GM12878 (cell line): ENCODE measurements at regions not wholly inside any gene's neighbourhood (a gene's known extent, or its start where the extent isn't known, plus 50 kb on each side); places are given as distances from the start of the nearest gene placed in this dataset.

Experiments
- ATAC-seq: fragments of 200-7000 bp; cut with Tn5 transposase; 3 replicates; pipeline ENCODE4 v1.9.1; 2020; ENCODE audit warnings: mild to moderate bottlenecking, moderate library complexity
- BruUV-seq: library from RNA; stranded (reverse); fragments of 400-500 nt; replicated peaks from 2 replicates; lab custom pipeline; 2021; lab: Mats Ljungman, UMichigan
- CTCF ChIA-PET: fragments of 300-600 bp; sonication (Branson Sonifier 250); formaldehyde crosslinking; extraction: SDS; loops from one replicate; lab custom pipeline; 2021; ENCODE audit warnings: inconsistent platforms; lab: Yijun Ruan, JAX
- POLR2A ChIA-PET: fragments of 350-600 bp; formaldehyde crosslinking; extraction: SDS; loops from one replicate; lab custom pipeline; 2021; ENCODE audit warnings: inconsistent platforms; lab: Charles Lee
- RAD21 ChIA-PET: fragments of 300-600 bp; sonication (Branson Sonifier 250); formaldehyde crosslinking; loops from one replicate; lab custom pipeline; 2023; ENCODE audit warnings: antibody characterized with exemption; ENCODE audit not compliant: unreplicated experiment; lab: Charles Lee
- SMC1A ChIA-PET: fragments of 300-600 bp; sonication (Branson Sonifier 250); formaldehyde crosslinking; loops from one replicate; lab custom pipeline; 2023; ENCODE audit not compliant: unreplicated experiment, uncharacterized antibody; lab: Charles Lee
- DNase-seq: peaks from one replicate; pipeline ENCODE4 v3.0.0-alpha.2; 2011; ENCODE audit warnings: low read depth, low spot score
- FAIRE-seq: peaks from 3 replicates; lab custom pipeline; 2011; peaks lifted over from hg19 to GRCh38; lab: Jason Lieb, UNC
- H2AFZ ChIP-seq: 2 replicates; pipeline ENCODE4 v1.6.0; 2011; ENCODE audit warnings: low read depth, low read length, control low read depth; ENCODE audit not compliant: control insufficient read depth
- H3K27ac ChIP-seq: 2 replicates; pipeline ENCODE4 v1.5.1; 2011; ENCODE audit warnings: control low read depth; ENCODE audit not compliant: control insufficient read depth, insufficient read depth
- H3K27me3 ChIP-seq, 2 experiments: replicated peaks in 1 of 2; 2 replicates each; pipeline versions ENCODE4 v1.6.0 to v1.6.1; 2011; ENCODE audit warnings: low read length in 1 of 2; ENCODE audit not compliant: control insufficient read depth in 2 of 2, insufficient read depth in 2 of 2
- H3K36me3 ChIP-seq, 2 experiments: 2 replicates each; pipeline ENCODE4 v1.5.1; 2011; ENCODE audit warnings: low read length in 1 of 2; ENCODE audit not compliant: control insufficient read depth in 2 of 2, insufficient read depth in 2 of 2
- H3K4me1 ChIP-seq: 2 replicates; pipeline ENCODE4 v1.6.1; 2011; ENCODE audit warnings: mild to moderate bottlenecking, low read length, moderate library complexity, mixed read lengths; ENCODE audit not compliant: control insufficient read depth, insufficient read depth
- H3K4me2 ChIP-seq: 2 replicates; pipeline ENCODE4 v1.6.0; 2011; ENCODE audit warnings: control low read depth; ENCODE audit not compliant: control insufficient read depth, insufficient read depth
- H3K4me3 ChIP-seq: fragments of 200-600 bp; sonication (generic); 2 replicates; pipeline ENCODE4 v1.5.1; 2016
- H3K79me2 ChIP-seq: 2 replicates; pipeline ENCODE4 v1.6.0; 2011; ENCODE audit warnings: low read length; ENCODE audit not compliant: control insufficient read depth, insufficient read depth
- H3K9ac ChIP-seq: 2 replicates; pipeline ENCODE4 v1.8.0; 2011; ENCODE audit warnings: low read length, control low read depth, mixed read lengths; ENCODE audit not compliant: control insufficient read depth, insufficient read depth
- H3K9me3 ChIP-seq: replicated peaks from 3 replicates; pipeline ENCODE4 v1.5.1; 2011; ENCODE audit warnings: mild to moderate bottlenecking, low read length; ENCODE audit not compliant: control insufficient read depth, insufficient read depth
- H4K20me1 ChIP-seq: 2 replicates; pipeline ENCODE4 v1.6.0; 2011; ENCODE audit not compliant: control insufficient read depth, insufficient read depth
- KAT2A ChIP-seq: conservative IDR thresholded peaks from 2 replicates; pipeline ENCODE4 v1.6.1; 2011; ENCODE audit warnings: low read depth, low read length; ENCODE audit not compliant: control insufficient read depth
- ZBED1 ChIP-seq: IDR thresholded peaks from 2 replicates; pipeline ENCODE4 v1.6.1; 2016; ENCODE audit warnings: borderline replicate concordance
- WGBS: methylation state at CpG from one replicate; pipeline ENCODE4 v1.1.6; 2016; ENCODE audit warnings: low lambda C conversion rate; ENCODE audit not compliant: insufficient replicate concordance, insufficient coverage; ENCODE audit errors: missing lambda C conversion rate; 5-methylcytosine and 5-hydroxymethylcytosine counted together
- in situ Hi-C: fragments of 300-500 bp; cut with MboI; formaldehyde crosslinking; loops from 9 replicates; pipeline ENCODE4 v1.14.3; 2018; ENCODE audit warnings: mixed read lengths
- intact Hi-C: fragments of 100-400 bp; cut with micrococcal nuclease; formaldehyde crosslinking; loops from one replicate; pipeline ENCODE4 v1.14.2; 2022; ENCODE audit not compliant: unreplicated experiment
- TF ChIP-seq, protein P1 (sequence below): fragments of 450-650 bp; IDR thresholded peaks from 2 replicates; pipeline ENCODE4 v1.6.1; 2017; ENCODE audit warnings: mild to moderate bottlenecking, moderate library complexity
- TF ChIP-seq, protein P2 (sequence below): fragments of 450-650 bp; IDR thresholded peaks from 2 replicates; pipeline ENCODE4 v1.6.1; 2017; ENCODE audit warnings: antibody characterized with exemption, mild to moderate bottlenecking, moderate library complexity
- TF ChIP-seq, protein P3 (sequence below): fragments of 450-650 bp; IDR thresholded peaks from 2 replicates; pipeline ENCODE4 v1.6.1; 2018; ENCODE audit warnings: mild to moderate bottlenecking, low read depth, moderate library complexity; ENCODE audit not compliant: partially characterized antibody

DNA sequence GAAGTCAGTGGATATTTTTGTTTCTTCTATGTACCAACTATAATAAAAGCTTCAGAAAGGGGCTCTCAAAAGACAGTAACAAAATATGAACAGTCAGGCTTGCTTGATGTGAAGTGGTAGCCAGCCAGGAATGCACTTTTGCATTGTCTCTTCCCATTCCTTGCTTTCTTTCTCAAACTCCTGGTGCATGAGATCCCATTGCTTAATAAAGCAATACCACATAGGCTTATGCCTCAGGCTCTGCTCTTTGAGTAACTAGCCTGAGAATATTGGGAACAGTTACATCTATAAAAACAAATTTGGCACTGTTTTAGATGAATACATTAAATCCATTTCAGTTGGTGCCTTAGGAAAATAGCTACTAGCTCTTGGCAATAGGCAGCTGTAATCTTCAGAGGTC, 62.6 kb upstream of the ST6GAL2 start:
- H4K20me1 ChIP-seq: no peaks in the 10 kb centered on the region
- no peak overlapping the region for H3K4me3 ChIP-seq
- POLR2A ChIA-PET: no interaction called here
- H3K79me2 ChIP-seq: no peaks in the 10 kb centered on the region
- H3K9ac ChIP-seq: no peak overlapping the region
- H2AFZ ChIP-seq: no peak overlapping the region
- BruUV-seq: no TSS peak
- SMC1A ChIA-PET: no interaction called here
- FAIRE-seq (no peak), ATAC-seq (no peak), DNase-seq (no peak)
- H3K4me2 ChIP-seq: no peak overlapping the region
- intact Hi-C loops (no loop called here), in situ Hi-C loops (no loop called here)
- no peak overlapping the region for H3K27ac ChIP-seq
- no peaks in the 10 kb centered on the region for H3K36me3 ChIP-seq
- CTCF ChIA-PET: no interaction called here
- RAD21 ChIA-PET: no interaction called here
- TF ChIP-seq, protein P1, sequence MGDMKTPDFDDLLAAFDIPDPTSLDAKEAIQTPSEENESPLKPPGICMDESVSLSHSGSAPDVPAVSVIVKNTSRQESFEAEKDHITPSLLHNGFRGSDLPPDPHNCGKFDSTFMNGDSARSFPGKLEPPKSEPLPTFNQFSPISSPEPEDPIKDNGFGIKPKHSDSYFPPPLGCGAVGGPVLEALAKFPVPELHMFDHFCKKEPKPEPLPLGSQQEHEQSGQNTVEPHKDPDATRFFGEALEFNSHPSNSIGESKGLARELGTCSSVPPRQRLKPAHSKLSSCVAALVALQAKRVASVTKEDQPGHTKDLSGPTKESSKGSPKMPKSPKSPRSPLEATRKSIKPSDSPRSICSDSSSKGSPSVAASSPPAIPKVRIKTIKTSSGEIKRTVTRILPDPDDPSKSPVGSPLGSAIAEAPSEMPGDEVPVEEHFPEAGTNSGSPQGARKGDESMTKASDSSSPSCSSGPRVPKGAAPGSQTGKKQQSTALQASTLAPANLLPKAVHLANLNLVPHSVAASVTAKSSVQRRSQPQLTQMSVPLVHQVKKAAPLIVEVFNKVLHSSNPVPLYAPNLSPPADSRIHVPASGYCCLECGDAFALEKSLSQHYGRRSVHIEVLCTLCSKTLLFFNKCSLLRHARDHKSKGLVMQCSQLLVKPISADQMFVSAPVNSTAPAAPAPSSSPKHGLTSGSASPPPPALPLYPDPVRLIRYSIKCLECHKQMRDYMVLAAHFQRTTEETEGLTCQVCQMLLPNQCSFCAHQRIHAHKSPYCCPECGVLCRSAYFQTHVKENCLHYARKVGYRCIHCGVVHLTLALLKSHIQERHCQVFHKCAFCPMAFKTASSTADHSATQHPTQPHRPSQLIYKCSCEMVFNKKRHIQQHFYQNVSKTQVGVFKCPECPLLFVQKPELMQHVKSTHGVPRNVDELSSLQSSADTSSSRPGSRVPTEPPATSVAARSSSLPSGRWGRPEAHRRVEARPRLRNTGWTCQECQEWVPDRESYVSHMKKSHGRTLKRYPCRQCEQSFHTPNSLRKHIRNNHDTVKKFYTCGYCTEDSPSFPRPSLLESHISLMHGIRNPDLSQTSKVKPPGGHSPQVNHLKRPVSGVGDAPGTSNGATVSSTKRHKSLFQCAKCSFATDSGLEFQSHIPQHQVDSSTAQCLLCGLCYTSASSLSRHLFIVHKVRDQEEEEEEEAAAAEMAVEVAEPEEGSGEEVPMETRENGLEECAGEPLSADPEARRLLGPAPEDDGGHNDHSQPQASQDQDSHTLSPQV: no peak
- no peak for TF ChIP-seq KAT2A
- H3K27me3 ChIP-seq: no peaks in the 10 kb centered on the region
- no peaks in the 10 kb centered on the region for H3K4me1 ChIP-seq
- H3K9me3 ChIP-seq: no peaks in the 10 kb centered on the region

DNA sequence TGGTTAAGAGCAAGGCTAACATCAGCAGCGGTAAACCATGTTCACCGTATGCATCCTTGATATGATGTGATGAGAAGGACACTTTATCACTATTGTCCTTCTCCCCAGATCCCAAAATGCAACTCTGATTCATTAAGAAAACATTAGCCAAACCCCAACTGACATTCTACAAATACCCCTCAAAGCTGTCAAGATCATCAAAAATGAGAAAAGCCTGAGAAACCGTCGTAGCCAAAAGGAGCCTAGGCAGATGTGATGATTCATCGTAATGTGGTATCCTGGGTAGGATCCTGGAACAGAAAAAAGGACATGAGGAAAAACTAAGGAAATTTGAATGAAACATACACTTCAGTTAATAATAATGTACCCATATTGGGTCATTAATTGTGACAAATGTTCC, 67.3 kb upstream of the ST6GAL2 start:
- Histone ChIP-seq H3K27me3 (no peaks in the 10 kb centered on the region), H3K36me3 (no peaks in the 10 kb centered on the region), H3K9me3 (no peaks in the 10 kb centered on the region), H3K79me2 (no peaks in the 10 kb centered on the region), H2AFZ (no peak overlapping the region), H3K4me1 (no peaks in the 10 kb centered on the region), H3K4me3 (no peak overlapping the region), H3K4me2 (no peak overlapping the region), H3K27ac (no peak overlapping the region), H3K9ac (no peak overlapping the region), H4K20me1 (no peaks in the 10 kb centered on the region)
- intact Hi-C loops: no loop called here
- 77% methylated on average over 5 of the region's 5 CpGs for WGBS
- ChIA-PET POLR2A (no interaction called here), RAD21 (no interaction called here), CTCF (no interaction called here), SMC1A (no interaction called here)
- in situ Hi-C loops: no loop called here
- FAIRE-seq (no peak), ATAC-seq (no peak), DNase-seq (no peak)
- no TSS peak for BruUV-seq
- TF ChIP-seq ZBED1: no peak
- TF ChIP-seq, protein P2, sequence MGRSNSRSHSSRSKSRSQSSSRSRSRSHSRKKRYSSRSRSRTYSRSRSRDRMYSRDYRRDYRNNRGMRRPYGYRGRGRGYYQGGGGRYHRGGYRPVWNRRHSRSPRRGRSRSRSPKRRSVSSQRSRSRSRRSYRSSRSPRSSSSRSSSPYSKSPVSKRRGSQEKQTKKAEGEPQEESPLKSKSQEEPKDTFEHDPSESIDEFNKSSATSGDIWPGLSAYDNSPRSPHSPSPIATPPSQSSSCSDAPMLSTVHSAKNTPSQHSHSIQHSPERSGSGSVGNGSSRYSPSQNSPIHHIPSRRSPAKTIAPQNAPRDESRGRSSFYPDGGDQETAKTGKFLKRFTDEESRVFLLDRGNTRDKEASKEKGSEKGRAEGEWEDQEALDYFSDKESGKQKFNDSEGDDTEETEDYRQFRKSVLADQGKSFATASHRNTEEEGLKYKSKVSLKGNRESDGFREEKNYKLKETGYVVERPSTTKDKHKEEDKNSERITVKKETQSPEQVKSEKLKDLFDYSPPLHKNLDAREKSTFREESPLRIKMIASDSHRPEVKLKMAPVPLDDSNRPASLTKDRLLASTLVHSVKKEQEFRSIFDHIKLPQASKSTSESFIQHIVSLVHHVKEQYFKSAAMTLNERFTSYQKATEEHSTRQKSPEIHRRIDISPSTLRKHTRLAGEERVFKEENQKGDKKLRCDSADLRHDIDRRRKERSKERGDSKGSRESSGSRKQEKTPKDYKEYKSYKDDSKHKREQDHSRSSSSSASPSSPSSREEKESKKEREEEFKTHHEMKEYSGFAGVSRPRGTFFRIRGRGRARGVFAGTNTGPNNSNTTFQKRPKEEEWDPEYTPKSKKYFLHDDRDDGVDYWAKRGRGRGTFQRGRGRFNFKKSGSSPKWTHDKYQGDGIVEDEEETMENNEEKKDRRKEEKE: no peak
- TF ChIP-seq, protein P3, sequence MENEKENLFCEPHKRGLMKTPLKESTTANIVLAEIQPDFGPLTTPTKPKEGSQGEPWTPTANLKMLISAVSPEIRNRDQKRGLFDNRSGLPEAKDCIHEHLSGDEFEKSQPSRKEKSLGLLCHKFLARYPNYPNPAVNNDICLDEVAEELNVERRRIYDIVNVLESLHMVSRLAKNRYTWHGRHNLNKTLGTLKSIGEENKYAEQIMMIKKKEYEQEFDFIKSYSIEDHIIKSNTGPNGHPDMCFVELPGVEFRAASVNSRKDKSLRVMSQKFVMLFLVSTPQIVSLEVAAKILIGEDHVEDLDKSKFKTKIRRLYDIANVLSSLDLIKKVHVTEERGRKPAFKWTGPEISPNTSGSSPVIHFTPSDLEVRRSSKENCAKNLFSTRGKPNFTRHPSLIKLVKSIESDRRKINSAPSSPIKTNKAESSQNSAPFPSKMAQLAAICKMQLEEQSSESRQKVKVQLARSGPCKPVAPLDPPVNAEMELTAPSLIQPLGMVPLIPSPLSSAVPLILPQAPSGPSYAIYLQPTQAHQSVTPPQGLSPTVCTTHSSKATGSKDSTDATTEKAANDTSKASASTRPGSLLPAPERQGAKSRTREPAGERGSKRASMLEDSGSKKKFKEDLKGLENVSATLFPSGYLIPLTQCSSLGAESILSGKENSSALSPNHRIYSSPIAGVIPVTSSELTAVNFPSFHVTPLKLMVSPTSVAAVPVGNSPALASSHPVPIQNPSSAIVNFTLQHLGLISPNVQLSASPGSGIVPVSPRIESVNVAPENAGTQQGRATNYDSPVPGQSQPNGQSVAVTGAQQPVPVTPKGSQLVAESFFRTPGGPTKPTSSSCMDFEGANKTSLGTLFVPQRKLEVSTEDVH: no peak
